ENCODE measurements at regions not wholly inside any gene's neighbourhood (a gene's known extent, or its start where the extent isn't known, plus 50 kb on each side); places are given as distances from the start of the nearest gene placed in this dataset.

DNA sequence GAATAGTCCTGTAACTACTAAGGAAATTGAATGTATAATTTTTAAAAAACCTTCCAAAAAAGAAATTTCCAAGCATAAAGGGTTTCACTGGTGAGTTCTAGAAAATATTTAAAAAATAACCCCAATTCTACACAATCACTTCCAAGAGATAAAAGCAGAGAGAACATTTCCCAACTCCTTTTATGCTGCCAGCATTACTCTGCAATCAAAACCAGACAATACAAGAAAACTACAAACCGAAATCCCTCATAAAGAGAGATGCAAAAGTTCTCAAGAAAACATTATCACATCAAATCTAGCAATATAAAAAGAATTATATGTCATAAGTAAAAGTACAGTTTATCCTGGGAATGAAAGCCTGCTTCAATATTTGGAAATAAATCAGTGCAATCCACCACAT, 84.8 kb downstream of the OAT start:
- ChIA-PET CTCF (no interaction called here), POLR2A (no interaction called here)
- DNase-seq (ENCODE audit: extremely low spot score): no peak
- TF ChIP-seq, protein P1, sequence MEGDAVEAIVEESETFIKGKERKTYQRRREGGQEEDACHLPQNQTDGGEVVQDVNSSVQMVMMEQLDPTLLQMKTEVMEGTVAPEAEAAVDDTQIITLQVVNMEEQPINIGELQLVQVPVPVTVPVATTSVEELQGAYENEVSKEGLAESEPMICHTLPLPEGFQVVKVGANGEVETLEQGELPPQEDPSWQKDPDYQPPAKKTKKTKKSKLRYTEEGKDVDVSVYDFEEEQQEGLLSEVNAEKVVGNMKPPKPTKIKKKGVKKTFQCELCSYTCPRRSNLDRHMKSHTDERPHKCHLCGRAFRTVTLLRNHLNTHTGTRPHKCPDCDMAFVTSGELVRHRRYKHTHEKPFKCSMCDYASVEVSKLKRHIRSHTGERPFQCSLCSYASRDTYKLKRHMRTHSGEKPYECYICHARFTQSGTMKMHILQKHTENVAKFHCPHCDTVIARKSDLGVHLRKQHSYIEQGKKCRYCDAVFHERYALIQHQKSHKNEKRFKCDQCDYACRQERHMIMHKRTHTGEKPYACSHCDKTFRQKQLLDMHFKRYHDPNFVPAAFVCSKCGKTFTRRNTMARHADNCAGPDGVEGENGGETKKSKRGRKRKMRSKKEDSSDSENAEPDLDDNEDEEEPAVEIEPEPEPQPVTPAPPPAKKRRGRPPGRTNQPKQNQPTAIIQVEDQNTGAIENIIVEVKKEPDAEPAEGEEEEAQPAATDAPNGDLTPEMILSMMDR (IDR thresholded peaks at IDR 0.05; ENCODE audit: control extremely low read depth, extremely low read depth, low read depth, missing control alignments): no peak

DNA sequence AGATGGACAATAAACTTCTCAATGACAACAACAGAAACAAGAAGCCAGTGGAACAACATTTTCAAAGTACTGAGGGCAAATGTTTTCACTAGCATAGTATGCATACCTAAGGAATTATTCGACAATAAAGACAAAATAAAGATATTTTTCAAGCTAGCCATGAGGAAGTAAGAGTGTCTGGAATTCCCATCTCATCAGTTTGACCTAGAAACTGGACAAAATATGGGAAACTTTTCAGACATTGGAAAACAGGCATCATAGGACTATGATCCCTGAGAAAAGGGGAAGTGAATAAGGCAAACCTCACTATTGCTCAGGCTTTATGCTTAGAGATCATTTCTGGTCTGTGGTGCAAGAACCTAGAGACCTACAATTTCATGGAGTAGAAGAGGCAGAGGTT, 86.3 kb downstream of the OAT start:
- TF ChIP-seq, protein P1 (IDR thresholded peaks at IDR 0.05; ENCODE audit: control extremely low read depth, extremely low read depth, low read depth, missing control alignments): no peak
- POLR2A ChIA-PET: no interaction called here
- CTCF ChIA-PET: no interaction called here
- no peak for DNase-seq (ENCODE audit: extremely low spot score)

DNA sequence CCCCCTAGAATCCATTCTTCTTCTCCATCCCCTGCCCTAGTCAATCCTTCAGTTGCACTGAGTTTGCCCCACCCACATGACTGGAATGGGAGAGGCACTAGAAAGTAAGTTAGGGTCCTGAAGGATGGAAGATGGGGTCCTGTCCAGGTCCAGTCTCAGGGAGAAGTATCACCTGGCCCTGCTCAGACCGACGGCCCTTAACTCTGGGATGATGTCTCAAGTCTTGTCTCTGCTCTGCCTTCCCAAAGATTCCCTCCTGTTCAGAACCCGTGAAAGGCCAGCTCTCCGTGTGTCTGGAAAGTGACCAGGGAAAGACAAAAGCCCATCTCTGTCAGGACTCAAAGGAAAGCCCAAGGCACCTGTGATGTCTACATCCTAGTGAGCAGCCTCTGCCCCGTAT, 88.8 kb downstream of the OAT start:
- TF ChIP-seq, protein P1 (IDR thresholded peaks at IDR 0.05; ENCODE audit: control extremely low read depth, extremely low read depth, low read depth, missing control alignments): no peak
- ChIA-PET POLR2A (no interaction called here), CTCF (interaction anchor here (0.6 to 1.1 kb wide), 2 partner anchors 14 to 19 kb away, joined by 3 read pairs; no protein-coding TSS in a partner anchor)
- no peak for DNase-seq (ENCODE audit: extremely low spot score)

- no peak for DNase-seq (ENCODE audit: extremely low spot score)
- POLR2A ChIA-PET: no interaction called here
- CTCF ChIA-PET: interaction anchor here (0.6 to 1.1 kb wide), 2 partner anchors 15 to 19 kb away, joined by 3 read pairs; no protein-coding TSS in a partner anchor
- TF ChIP-seq, protein P1 (IDR thresholded peaks at IDR 0.05; ENCODE audit: control extremely low read depth, extremely low read depth, low read depth, missing control alignments): no peak
Observed at GRCh38 chr10:124329362-124329761, 89.4 kb downstream of the OAT start.

- ChIA-PET CTCF (no interaction called here), POLR2A (no interaction called here)
- TF ChIP-seq, protein P1 (IDR thresholded peaks at IDR 0.05; ENCODE audit: control extremely low read depth, extremely low read depth, low read depth, missing control alignments): no peak
- DNase-seq (ENCODE audit: extremely low spot score): no peak
Observed at GRCh38 chr10:124328477-124329220, 90.1 kb downstream of the OAT start.

DNA sequence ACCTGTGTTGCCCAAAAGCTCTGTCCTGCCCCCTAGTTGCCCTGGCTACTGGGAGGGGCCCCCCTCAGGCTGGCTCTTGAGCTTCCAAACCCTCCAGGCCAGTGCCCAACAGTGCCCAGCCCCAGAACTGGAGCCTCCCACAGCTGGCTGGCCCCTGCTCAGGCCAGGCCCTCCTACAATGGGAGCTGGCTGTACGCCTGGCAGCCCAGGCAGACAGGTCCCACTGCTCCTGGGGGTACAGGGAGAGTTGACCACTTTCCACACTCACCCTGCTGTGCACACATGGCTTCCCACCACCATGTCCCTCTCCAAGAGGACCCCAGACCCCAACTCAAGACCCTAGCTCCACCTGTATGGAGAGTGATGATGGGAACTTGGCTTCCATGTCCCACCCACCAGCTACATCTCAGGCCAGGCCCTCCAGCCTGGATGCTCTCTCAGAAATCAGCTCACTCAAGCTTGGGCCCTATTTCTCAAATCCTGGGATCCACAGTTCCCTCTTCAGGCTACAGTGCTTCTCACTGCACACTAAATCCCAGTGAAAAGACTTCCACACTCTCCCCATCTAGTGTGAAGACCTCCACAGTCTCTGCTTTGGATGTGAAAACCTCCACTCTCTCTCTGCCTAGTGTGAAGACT, 92.6 kb downstream of the OAT start:
- ChIA-PET CTCF (interaction anchor here (0.7 to 1.3 kb wide), 2 partner anchors 83 to 331 kb away, joined by 3 to 5 read pairs; no protein-coding TSS in a partner anchor), POLR2A (no interaction called here)
- TF ChIP-seq, protein P1 (IDR thresholded peaks at IDR 0.05; ENCODE audit: control extremely low read depth, extremely low read depth, low read depth, missing control alignments): no peak
- DNase-seq (ENCODE audit: extremely low spot score): no peak

All from GM10248 (cell line).